K562 (cell line): ENCODE measurements at regions not wholly inside any gene's neighbourhood (a gene's known extent, or its start where the extent isn't known, plus 50 kb on each side); places are given as distances from the start of the nearest gene placed in this dataset.

Experiments used
- GABPB1 ChIP-seq: sonication (generic); formaldehyde crosslinking; IDR thresholded peaks from 2 replicates; pipeline ENCODE4 v1.8.0; 2022; ENCODE audit warnings: mild to moderate bottlenecking, missing genetic modification reagents
- HDAC8 ChIP-seq: fragments of 450-650 bp; IDR thresholded peaks from 2 replicates; pipeline ENCODE4 v1.6.1; 2016; ENCODE audit warnings: mild to moderate bottlenecking, missing genetic modification characterization, moderate library complexity, missing compliant biosample characterization
- MEF2A ChIP-seq: IDR thresholded peaks from 2 replicates; pipeline ENCODE4 v1.6.1; 2011; ENCODE audit warnings: low read depth, mild to moderate bottlenecking, low read length, moderate library complexity; ENCODE audit not compliant: control insufficient read depth
- RFX7 ChIP-seq: fragments of 250-450 bp; sonication (Bioruptor Pico); IDR thresholded peaks from 2 replicates; pipeline ENCODE4 v1.5.1; 2021; ENCODE audit warnings: mild to moderate bottlenecking
- TFE3 ChIP-seq: fragments of 450-650 bp; formaldehyde crosslinking; IDR thresholded peaks from 2 replicates; pipeline ENCODE4 v1.4.0; 2020; ENCODE audit warnings: mild to moderate bottlenecking, mixed read lengths
- TF ChIP-seq, protein P1 (sequence below): fragments of 250-450 bp; sonication (Bioruptor Pico); IDR thresholded peaks from 2 replicates; pipeline ENCODE4 v1.8.0; 2021; ENCODE audit warnings: moderate library complexity, mild to moderate bottlenecking, inconsistent platforms
- TF ChIP-seq, protein P2 (sequence below): fragments of 150-350 bp; conservative IDR thresholded peaks from 2 replicates; pipeline ENCODE4 v1.6.1; 2014; ENCODE audit warnings: low read length

GRCh38 chr2:59662127-59662861 is 891.2 kb downstream of the BCL11A start (continued):
- TF ChIP-seq RFX7 (CRISPR knock-in tag) (no peak), GABPB1 (no peak), TFE3 (CRISPR knock-in tag) (no peak), HDAC8 (tag) (no peak), MEF2A (no peak)
- TF ChIP-seq, protein P1, sequence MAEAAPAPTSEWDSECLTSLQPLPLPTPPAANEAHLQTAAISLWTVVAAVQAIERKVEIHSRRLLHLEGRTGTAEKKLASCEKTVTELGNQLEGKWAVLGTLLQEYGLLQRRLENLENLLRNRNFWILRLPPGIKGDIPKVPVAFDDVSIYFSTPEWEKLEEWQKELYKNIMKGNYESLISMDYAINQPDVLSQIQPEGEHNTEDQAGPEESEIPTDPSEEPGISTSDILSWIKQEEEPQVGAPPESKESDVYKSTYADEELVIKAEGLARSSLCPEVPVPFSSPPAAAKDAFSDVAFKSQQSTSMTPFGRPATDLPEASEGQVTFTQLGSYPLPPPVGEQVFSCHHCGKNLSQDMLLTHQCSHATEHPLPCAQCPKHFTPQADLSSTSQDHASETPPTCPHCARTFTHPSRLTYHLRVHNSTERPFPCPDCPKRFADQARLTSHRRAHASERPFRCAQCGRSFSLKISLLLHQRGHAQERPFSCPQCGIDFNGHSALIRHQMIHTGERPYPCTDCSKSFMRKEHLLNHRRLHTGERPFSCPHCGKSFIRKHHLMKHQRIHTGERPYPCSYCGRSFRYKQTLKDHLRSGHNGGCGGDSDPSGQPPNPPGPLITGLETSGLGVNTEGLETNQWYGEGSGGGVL, result no peak
- TF ChIP-seq, protein P2, sequence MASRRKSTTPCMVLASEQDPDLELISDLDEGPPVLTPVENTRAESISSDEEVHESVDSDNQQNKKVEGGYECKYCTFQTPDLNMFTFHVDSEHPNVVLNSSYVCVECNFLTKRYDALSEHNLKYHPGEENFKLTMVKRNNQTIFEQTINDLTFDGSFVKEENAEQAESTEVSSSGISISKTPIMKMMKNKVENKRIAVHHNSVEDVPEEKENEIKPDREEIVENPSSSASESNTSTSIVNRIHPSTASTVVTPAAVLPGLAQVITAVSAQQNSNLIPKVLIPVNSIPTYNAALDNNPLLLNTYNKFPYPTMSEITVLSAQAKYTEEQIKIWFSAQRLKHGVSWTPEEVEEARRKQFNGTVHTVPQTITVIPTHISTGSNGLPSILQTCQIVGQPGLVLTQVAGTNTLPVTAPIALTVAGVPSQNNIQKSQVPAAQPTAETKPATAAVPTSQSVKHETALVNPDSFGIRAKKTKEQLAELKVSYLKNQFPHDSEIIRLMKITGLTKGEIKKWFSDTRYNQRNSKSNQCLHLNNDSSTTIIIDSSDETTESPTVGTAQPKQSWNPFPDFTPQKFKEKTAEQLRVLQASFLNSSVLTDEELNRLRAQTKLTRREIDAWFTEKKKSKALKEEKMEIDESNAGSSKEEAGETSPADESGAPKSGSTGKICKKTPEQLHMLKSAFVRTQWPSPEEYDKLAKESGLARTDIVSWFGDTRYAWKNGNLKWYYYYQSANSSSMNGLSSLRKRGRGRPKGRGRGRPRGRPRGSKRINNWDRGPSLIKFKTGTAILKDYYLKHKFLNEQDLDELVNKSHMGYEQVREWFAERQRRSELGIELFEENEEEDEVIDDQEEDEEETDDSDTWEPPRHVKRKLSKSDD, result no peak
